Tibial artery (tissue), 4 donors: ENCODE measurements at regions not wholly inside any gene's neighbourhood (a gene's known extent, or its start where the extent isn't known, plus 50 kb on each side); places are given as distances from the start of the nearest gene placed in this dataset.

Experiments used
- DNase-seq, 2 donors: peaks; one replicate each; pipeline ENCODE4 v3.0.0-alpha.2; 2019
- H3K27ac ChIP-seq, 2 donors: fragments of 200-600 bp; sonication (generic) in 1 of 2; 1 replicate in 1 of 2; 2 replicates in 1 of 2; pipeline ENCODE4 v1.5.1; 2018 to 2019; ENCODE audit warnings: mild to moderate bottlenecking in 1 of 2
- H3K27me3 ChIP-seq, 2 donors: fragments of 200-600 bp; sonication (generic) in 1 of 2; one replicate each; pipeline versions ENCODE4 v1.5.1 to v1.6.0; 2016 to 2019
- H3K36me3 ChIP-seq, 3 donors: fragments of 200-600 bp; sonication (generic) in 2 of 3; one replicate each; pipeline ENCODE4 v1.5.1; 2016 to 2019; ENCODE audit warnings: mild to moderate bottlenecking in 2 of 3
- H3K4me1 ChIP-seq, 4 donors: fragments of 200-600 bp; sonication (generic) in 2 of 4; 1 replicate in 3 of 4; 2 replicates in 1 of 4; pipeline ENCODE4 v1.5.1; 2016 to 2019
- H3K4me3 ChIP-seq, 2 donors: fragments of 200-600 bp; sonication (generic) in 1 of 2; 1 replicate in 1 of 2; 2 replicates in 1 of 2; pipeline ENCODE4 v1.5.1; 2018 to 2019; ENCODE audit warnings: mild to moderate bottlenecking in 2 of 2
- H3K9me3 ChIP-seq, 3 donors: fragments of 200-600 bp; sonication (generic) in 1 of 3; one replicate each; pipeline ENCODE4 v1.5.1; 2016 to 2019
- CTCF ChIP-seq, 2 experiments: fragments of 200-600 bp in 1 of 2; fragments of 450-650 bp in 1 of 2; IDR thresholded peaks; one replicate each; pipeline ENCODE4 v1.5.1; 2017 to 2019; ENCODE audit warnings: antibody characterized with exemption in 2 of 2, mild to moderate bottlenecking in 1 of 2, moderate library complexity in 1 of 2
- intact Hi-C: fragments of 100-400 bp; cut with DNase I; formaldehyde crosslinking; loops from one replicate; pipeline ENCODE4 v1.15.0; 2023; ENCODE audit warnings: low total_unique reads

GRCh38 chr11:106242718-106243415 lies 165.4 kb downstream of the AASDHPPT start:
- intact Hi-C loops = no loop called here
- Histone ChIP-seq H3K27ac (no peak overlapping the region), H3K27me3 (no peaks in the 10 kb centered on the region), H3K4me3 (no peak overlapping the region), H3K36me3 (no peaks in the 10 kb centered on the region), H3K9me3 (peaks cover 0 to 7% (median 0%) of the 10 kb centered on the region in 3 donors), H3K4me1 (no peaks in the 10 kb centered on the region)
- no peak for DNase-seq
- no peak for TF ChIP-seq CTCF (IDR thresholded peaks at IDR 0.05)

GRCh38 chr11:106246495-106246894 lies 169.0 kb downstream of the AASDHPPT start:
- intact Hi-C loops = no loop called here
- Histone ChIP-seq H3K27ac (no peak overlapping the region), H3K4me1 (no peaks in the 10 kb centered on the region), H3K27me3 (no peaks in the 10 kb centered on the region), H3K36me3 (no peaks in the 10 kb centered on the region), H3K4me3 (no peak overlapping the region), H3K9me3 (peaks cover 0 to 7% (median 0%) of the 10 kb centered on the region in 3 donors)
- TF ChIP-seq CTCF (IDR thresholded peaks at IDR 0.05) = no peak
- no peak for DNase-seq

- no peak for TF ChIP-seq CTCF (IDR thresholded peaks at IDR 0.05)
- H3K36me3 ChIP-seq = no peaks in the 10 kb centered on the region
- no peak overlapping the region for H3K27ac ChIP-seq
- H3K9me3 ChIP-seq = peaks cover 0 to 7% (median 0%) of the 10 kb centered on the region in 3 donors
- H3K4me1 ChIP-seq = no peaks in the 10 kb centered on the region
- intact Hi-C loops = no loop called here
- DNase-seq = no peak
- H3K4me3 ChIP-seq = no peak overlapping the region
- no peaks in the 10 kb centered on the region for H3K27me3 ChIP-seq
These were observed 172.3 kb downstream of the AASDHPPT start for GRCh38 chr11:106249617-106250239.

- intact Hi-C loops = no loop called here
- Histone ChIP-seq H3K9me3 (no peaks in the 10 kb centered on the region), H3K27ac (no peak overlapping the region), H3K27me3 (no peaks in the 10 kb centered on the region), H3K4me1 (no peaks in the 10 kb centered on the region), H3K36me3 (no peaks in the 10 kb centered on the region), H3K4me3 (no peak overlapping the region)
- TF ChIP-seq CTCF (IDR thresholded peaks at IDR 0.05) = no peak
- no peak for DNase-seq
These were observed 185.4 kb downstream of the AASDHPPT start for GRCh38 chr11:106262852-106263251.

GRCh38 chr11:106263527-106263926 lies 186.1 kb downstream of the AASDHPPT start:
- intact Hi-C loops = no loop called here

More at GRCh38 chr11:106263527-106263926, 186.1 kb downstream of the AASDHPPT start:
- Histone ChIP-seq H3K4me3 (no peak overlapping the region), H3K4me1 (no peaks in the 10 kb centered on the region), H3K36me3 (no peaks in the 10 kb centered on the region), H3K9me3 (no peaks in the 10 kb centered on the region), H3K27ac (no peak overlapping the region), H3K27me3 (no peaks in the 10 kb centered on the region)
- no peak for TF ChIP-seq CTCF (IDR thresholded peaks at IDR 0.05)
- DNase-seq = no peak
